ENCODE measurements at regions not wholly inside any gene's neighbourhood (a gene's known extent, or its start where the extent isn't known, plus 50 kb on each side); places are given as distances from the start of the nearest gene placed in this dataset.

GRCh38 chr11:119903389-119903788 lies 174.4 kb upstream of the NECTIN1 start (continued):
- TF ChIP-seq DNMT1 (IDR thresholded peaks at IDR 0.05) (no peak), MECOM (CRISPR knock-in tag; IDR thresholded peaks at IDR 0.05) (no peak), SIN3B (IDR thresholded peaks at IDR 0.05; ENCODE audit: low read depth) (no peak), SMARCE1 (IDR thresholded peaks at IDR 0.05) (no peak), SMARCC2 (IDR thresholded peaks at IDR 0.05; ENCODE audit: low read depth) (no peak), KAT8 (IDR thresholded peaks at IDR 0.05; ENCODE audit: low read depth) (no peak), KDM4B (IDR thresholded peaks at IDR 0.05; ENCODE audit: borderline replicate concordance in 2 of 2, low read depth in 1 of 2) (no peak), SETDB1 (IDR thresholded peaks at IDR 0.05; ENCODE audit: low read length) (no peak), TRIM28 (IDR thresholded peaks at IDR 0.05) (no peak), MCM7 (IDR thresholded peaks at IDR 0.05) (no peak), ZNF445 (CRISPR knock-in tag; IDR thresholded peaks at IDR 0.05; ENCODE audit: low read depth) (no peak), ZNF217 (CRISPR knock-in tag; IDR thresholded peaks at IDR 0.05) (no peak), HMGXB4 (CRISPR knock-in tag; IDR thresholded peaks at IDR 0.05) (no peak), ZNF76 (CRISPR knock-in tag; IDR thresholded peaks at IDR 0.05; ENCODE audit: borderline replicate concordance) (no peak)
- TF ChIP-seq, protein P1, sequence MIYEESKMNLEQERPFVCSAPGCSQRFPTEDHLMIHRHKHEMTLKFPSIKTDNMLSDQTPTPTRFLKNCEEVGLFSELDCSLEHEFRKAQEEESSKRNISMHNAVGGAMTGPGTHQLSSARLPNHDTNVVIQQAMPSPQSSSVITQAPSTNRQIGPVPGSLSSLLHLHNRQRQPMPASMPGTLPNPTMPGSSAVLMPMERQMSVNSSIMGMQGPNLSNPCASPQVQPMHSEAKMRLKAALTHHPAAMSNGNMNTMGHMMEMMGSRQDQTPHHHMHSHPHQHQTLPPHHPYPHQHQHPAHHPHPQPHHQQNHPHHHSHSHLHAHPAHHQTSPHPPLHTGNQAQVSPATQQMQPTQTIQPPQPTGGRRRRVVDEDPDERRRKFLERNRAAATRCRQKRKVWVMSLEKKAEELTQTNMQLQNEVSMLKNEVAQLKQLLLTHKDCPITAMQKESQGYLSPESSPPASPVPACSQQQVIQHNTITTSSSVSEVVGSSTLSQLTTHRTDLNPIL (CRISPR knock-in tag; IDR thresholded peaks at IDR 0.05): no peak
- TF ChIP-seq, protein P2, sequence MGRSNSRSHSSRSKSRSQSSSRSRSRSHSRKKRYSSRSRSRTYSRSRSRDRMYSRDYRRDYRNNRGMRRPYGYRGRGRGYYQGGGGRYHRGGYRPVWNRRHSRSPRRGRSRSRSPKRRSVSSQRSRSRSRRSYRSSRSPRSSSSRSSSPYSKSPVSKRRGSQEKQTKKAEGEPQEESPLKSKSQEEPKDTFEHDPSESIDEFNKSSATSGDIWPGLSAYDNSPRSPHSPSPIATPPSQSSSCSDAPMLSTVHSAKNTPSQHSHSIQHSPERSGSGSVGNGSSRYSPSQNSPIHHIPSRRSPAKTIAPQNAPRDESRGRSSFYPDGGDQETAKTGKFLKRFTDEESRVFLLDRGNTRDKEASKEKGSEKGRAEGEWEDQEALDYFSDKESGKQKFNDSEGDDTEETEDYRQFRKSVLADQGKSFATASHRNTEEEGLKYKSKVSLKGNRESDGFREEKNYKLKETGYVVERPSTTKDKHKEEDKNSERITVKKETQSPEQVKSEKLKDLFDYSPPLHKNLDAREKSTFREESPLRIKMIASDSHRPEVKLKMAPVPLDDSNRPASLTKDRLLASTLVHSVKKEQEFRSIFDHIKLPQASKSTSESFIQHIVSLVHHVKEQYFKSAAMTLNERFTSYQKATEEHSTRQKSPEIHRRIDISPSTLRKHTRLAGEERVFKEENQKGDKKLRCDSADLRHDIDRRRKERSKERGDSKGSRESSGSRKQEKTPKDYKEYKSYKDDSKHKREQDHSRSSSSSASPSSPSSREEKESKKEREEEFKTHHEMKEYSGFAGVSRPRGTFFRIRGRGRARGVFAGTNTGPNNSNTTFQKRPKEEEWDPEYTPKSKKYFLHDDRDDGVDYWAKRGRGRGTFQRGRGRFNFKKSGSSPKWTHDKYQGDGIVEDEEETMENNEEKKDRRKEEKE (IDR thresholded peaks at IDR 0.05; ENCODE audit: borderline replicate concordance in 1 of 2, control insufficient read depth in 1 of 2, low read depth in 2 of 2, low read length in 1 of 2): no peak

All from K562 (cell line).